DMS53 treated with DMSO at 0.1 percent for 48 hours (cell line): ENCODE measurements at regions not wholly inside any gene's neighbourhood (a gene's known extent, or its start where the extent isn't known, plus 50 kb on each side); places are given as distances from the start of the nearest gene placed in this dataset.

Experiments
- DNase-seq: peaks from one replicate; lab custom pipeline; 2025; ENCODE audit not compliant: unreplicated experiment; lab: John Stamatoyannopoulos, UW

GRCh38 chr1:113217447-113218208 lies 144.6 kb downstream of the LRIG2 start:
- DNase-seq: no peak

- no peak for DNase-seq
Measured at GRCh38 chr1:113219377-113219776, 146.4 kb downstream of the LRIG2 start.

- DNase-seq: no peak
Measured at GRCh38 chr1:113219828-113220227, 146.8 kb downstream of the LRIG2 start.

- no peak for DNase-seq
Measured at GRCh38 chr1:113223040-113223439, 150.0 kb downstream of the LRIG2 start.

GRCh38 chr1:113223546-113223945 lies 150.5 kb downstream of the LRIG2 start:
- DNase-seq: no peak

- DNase-seq: no peak
Measured at GRCh38 chr1:113226148-113226547, 153.2 kb downstream of the LRIG2 start.

- no peak for DNase-seq
Measured at GRCh38 chr1:113231866-113232265, 158.4 kb upstream of the MAGI3 start.

- DNase-seq: no peak
Measured at GRCh38 chr1:113233441-113233840, 156.9 kb upstream of the MAGI3 start.

- no peak for DNase-seq
Measured at GRCh38 chr1:113241237-113241636, 149.1 kb upstream of the MAGI3 start.

- no peak for DNase-seq
Measured at GRCh38 chr1:113242481-113242880, 147.8 kb upstream of the MAGI3 start.

- no peak for DNase-seq
Measured at GRCh38 chr1:113243529-113243928, 146.8 kb upstream of the MAGI3 start.

GRCh38 chr1:113244112-113244820 lies 146.0 kb upstream of the MAGI3 start:
- DNase-seq: no peak

GRCh38 chr1:113245252-113245651 lies 145.1 kb upstream of the MAGI3 start:
- no peak for DNase-seq

GRCh38 chr1:113246929-113247328 lies 143.4 kb upstream of the MAGI3 start:
- DNase-seq: no peak

- no peak for DNase-seq
Measured at GRCh38 chr1:113247355-113247754, 143.0 kb upstream of the MAGI3 start.

- no peak for DNase-seq
Measured at GRCh38 chr1:113247782-113248181, 142.5 kb upstream of the MAGI3 start.

- no peak for DNase-seq
Measured at GRCh38 chr1:113248494-113248893, 141.8 kb upstream of the MAGI3 start.

- DNase-seq: no peak
Measured at GRCh38 chr1:113250161-113250560, 140.2 kb upstream of the MAGI3 start.

GRCh38 chr1:113252166-113252565 lies 138.1 kb upstream of the MAGI3 start:
- no peak for DNase-seq

GRCh38 chr1:113253187-113253586 lies 137.1 kb upstream of the MAGI3 start:
- no peak for DNase-seq

GRCh38 chr1:113253590-113253989 lies 136.7 kb upstream of the MAGI3 start:
- no peak for DNase-seq

GRCh38 chr1:113255038-113255719 lies 135.1 kb upstream of the MAGI3 start:
- no peak for DNase-seq
